Neural cell (in vitro differentiated cells): ENCODE measurements at regions not wholly inside any gene's neighbourhood (a gene's known extent, or its start where the extent isn't known, plus 50 kb on each side); places are given as distances from the start of the nearest gene placed in this dataset.

ENCODE experiments used
- H2AFZ ChIP-seq: fragments of 200-600, 300-800 bp; sonication (generic), shearing (Covaris generic); 2 replicates; pipeline ENCODE4 v1.6.0; 2014; ENCODE audit warnings: low read depth, mild to moderate bottlenecking, antibody characterized with exemption, low read length, moderate library complexity
- H3F3A ChIP-seq: fragments of 200-600 bp; shearing (Covaris generic); 2 replicates; pipeline ENCODE4 v1.6.1; 2016; ENCODE audit warnings: mild to moderate bottlenecking, moderate library complexity, mixed read lengths, antibody characterized with exemption, low read length; ENCODE audit not compliant: insufficient read depth, poor library complexity, severe bottlenecking
- H3K27ac ChIP-seq: fragments of 200-600, 300-800 bp; sonication (generic), shearing (Covaris generic); 2 replicates; pipeline ENCODE4 v1.5.1; 2014; ENCODE audit warnings: mild to moderate bottlenecking, low read length, moderate library complexity
- H3K27me3 ChIP-seq: fragments of 300-800, 200-600 bp; sonication (generic), shearing (Covaris generic); 2 replicates; pipeline ENCODE4 v1.6.0; 2014; ENCODE audit warnings: mild to moderate bottlenecking, low read depth, low read length, moderate library complexity; ENCODE audit not compliant: insufficient read depth
- H3K36me3 ChIP-seq: fragments of 300-800, 200-600 bp; sonication (generic), shearing (Covaris generic); 2 replicates; pipeline ENCODE4 v1.5.1; 2014; ENCODE audit warnings: mild to moderate bottlenecking, antibody characterized with exemption, low read length, moderate library complexity; ENCODE audit not compliant: insufficient read depth
- H3K4me2 ChIP-seq: fragments of 300-800, 200-600 bp; sonication (generic), shearing (Covaris generic); 2 replicates; pipeline ENCODE4 v1.6.0; 2014; ENCODE audit warnings: mild to moderate bottlenecking, low read length
- H3K4me3 ChIP-seq: fragments of 300-800, 200-600 bp; sonication (generic), shearing (Covaris generic); 2 replicates; pipeline ENCODE4 v1.5.1; 2014; ENCODE audit warnings: mild to moderate bottlenecking, low read length, moderate library complexity
- H3K79me2 ChIP-seq: fragments of 200-600 bp; shearing (Covaris generic); replicated peaks from 2 replicates; pipeline ENCODE4 v1.6.0; 2014; ENCODE audit warnings: mild to moderate bottlenecking, low read length, moderate library complexity; ENCODE audit not compliant: insufficient read depth
- H3K9ac ChIP-seq: fragments of 300-800, 200-600 bp; sonication (generic), shearing (Covaris generic); 2 replicates; pipeline ENCODE4 v1.6.1; 2016; ENCODE audit warnings: mild to moderate bottlenecking, low read length, mixed read lengths
- H3K9me2 ChIP-seq: fragments of 200-600 bp; shearing (Covaris generic); 2 replicates; pipeline ENCODE4 v1.6.1; 2016; ENCODE audit warnings: mild to moderate bottlenecking, low read length, mixed read lengths; ENCODE audit not compliant: insufficient read depth
- H3K9me3 ChIP-seq: fragments of 200-600, 300-800 bp; sonication (generic), shearing (Covaris generic); 2 replicates; pipeline ENCODE4 v1.6.1; 2016; ENCODE audit warnings: mild to moderate bottlenecking, mixed run types, low read length, moderate library complexity, mixed read lengths
- H4K20me1 ChIP-seq: fragments of 200-600 bp; shearing (Covaris generic); 2 replicates; pipeline ENCODE4 v1.6.1; 2016; ENCODE audit warnings: mild to moderate bottlenecking, mixed run types; ENCODE audit not compliant: insufficient read depth
- CTCF ChIP-seq: fragments of 450-650 bp; IDR thresholded peaks from 2 replicates; pipeline ENCODE4 v1.5.1; 2014; ENCODE audit warnings: antibody characterized with exemption, mild to moderate bottlenecking, moderate library complexity; ENCODE audit not compliant: poor library complexity, severe bottlenecking
- EP300 ChIP-seq: fragments of 450-650 bp; conservative IDR thresholded peaks from 2 replicates; pipeline ENCODE4 v1.6.1; 2014; ENCODE audit warnings: antibody characterized with exemption, mild to moderate bottlenecking, moderate library complexity; ENCODE audit not compliant: poor library complexity, severe bottlenecking
- EZH2 ChIP-seq: fragments of 200-600, 300-800 bp; shearing (Covaris generic), sonication (generic); IDR thresholded peaks from 2 replicates; pipeline ENCODE4 v1.6.1; 2014; ENCODE audit warnings: antibody characterized with exemption, low read length, borderline replicate concordance, mild to moderate bottlenecking; ENCODE audit not compliant: insufficient read depth, poor library complexity, severe bottlenecking
- MXI1 ChIP-seq: fragments of 450-650 bp; conservative IDR thresholded peaks from 2 replicates; pipeline ENCODE4 v1.6.1; 2014; ENCODE audit warnings: antibody characterized with exemption, mild to moderate bottlenecking; ENCODE audit not compliant: poor library complexity, severe bottlenecking
- POLR2AphosphoS5 ChIP-seq: IDR thresholded peaks from 2 replicates; pipeline ENCODE4 v1.6.1; 2012
- RAD21 ChIP-seq: fragments of 450-650 bp; conservative IDR thresholded peaks from 2 replicates; pipeline ENCODE4 v1.6.1; 2014; ENCODE audit warnings: antibody characterized with exemption, mild to moderate bottlenecking, moderate library complexity
- REST ChIP-seq: IDR thresholded peaks from 2 replicates; pipeline ENCODE4 v1.6.1; 2012; ENCODE audit warnings: borderline replicate concordance
- SMC3 ChIP-seq: fragments of 450-650 bp; conservative IDR thresholded peaks from 2 replicates; pipeline ENCODE4 v1.6.1; 2014; ENCODE audit warnings: antibody characterized with exemption, mild to moderate bottlenecking, moderate library complexity; ENCODE audit not compliant: poor library complexity
- TAF1 ChIP-seq: IDR thresholded peaks from 2 replicates; pipeline ENCODE4 v1.6.1; 2012; ENCODE audit warnings: low read depth

DNA sequence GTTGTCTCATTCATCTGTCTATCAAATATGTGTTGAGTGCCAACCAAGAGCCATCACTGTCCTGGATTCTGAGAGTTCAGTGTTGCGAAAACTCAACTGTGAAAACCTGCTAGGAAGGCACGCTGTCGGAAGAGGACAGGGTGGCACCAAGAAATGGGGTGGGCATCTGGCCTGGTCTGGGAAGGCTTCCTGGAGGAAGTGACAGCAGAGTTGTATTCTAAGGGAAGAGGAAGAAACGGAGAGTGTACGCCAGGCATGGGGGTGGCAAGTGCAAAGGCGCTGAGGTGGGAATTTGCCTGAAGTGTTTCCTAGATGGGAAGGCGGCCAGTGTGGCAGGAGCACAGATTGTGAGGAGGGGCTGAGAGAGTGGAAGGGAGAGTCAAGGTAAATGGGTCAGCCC lies 91.2 kb downstream of the ANKRD60 start:
- Histone ChIP-seq H3K4me3 (no peak overlapping the region), H3K9me2 (no peaks in the 10 kb centered on the region), H3F3A (no peaks in the 10 kb centered on the region), H3K9ac (no peak overlapping the region), H3K36me3 (no peaks in the 10 kb centered on the region), H3K4me2 (no peak overlapping the region), H2AFZ (no peak overlapping the region), H4K20me1 (no peaks in the 10 kb centered on the region), H3K27me3 (no peaks in the 10 kb centered on the region), H3K79me2 (no peaks in the 10 kb centered on the region), H3K9me3 (no peaks in the 10 kb centered on the region), H3K27ac (no peak overlapping the region)
- TF ChIP-seq CTCF (no peak), POLR2AphosphoS5 (no peak), TAF1 (no peak), RAD21 (no peak), EZH2 (no peak), REST (no peak), EP300 (no peak), SMC3 (no peak), MXI1 (no peak)

- H3K27ac ChIP-seq, result no peak overlapping the region
Observed at GRCh38 chr20:58136149-58136484, 92.3 kb downstream of the ANKRD60 start.

More at GRCh38 chr20:58136149-58136484, 92.3 kb downstream of the ANKRD60 start:
- Histone ChIP-seq H3K9me2 (no peaks in the 10 kb centered on the region), H3K27me3 (no peaks in the 10 kb centered on the region), H4K20me1 (no peaks in the 10 kb centered on the region), H3K4me2 (no peak overlapping the region), H3K4me3 (no peak overlapping the region), H3K9me3 (no peaks in the 10 kb centered on the region), H3K9ac (no peak overlapping the region), H3F3A (no peaks in the 10 kb centered on the region), H2AFZ (no peak overlapping the region), H3K79me2 (no peaks in the 10 kb centered on the region), H3K36me3 (no peaks in the 10 kb centered on the region)
- TF ChIP-seq CTCF (no peak), RAD21 (no peak), EP300 (no peak), SMC3 (no peak), POLR2AphosphoS5 (no peak)
